Ovary (tissue), 7 donors: ENCODE measurements at regions not wholly inside any gene's neighbourhood (a gene's known extent, or its start where the extent isn't known, plus 50 kb on each side); places are given as distances from the start of the nearest gene placed in this dataset.

Experiments used
- DNase-seq, 5 donors: peaks; one replicate each; pipeline ENCODE4 v3.0.0-alpha.2; 2019 to 2020
- H3K27ac ChIP-seq, 2 donors: fragments of 200-600 bp; one replicate each; pipeline versions ENCODE4 v1.5.1 to v1.8.0; 2019 to 2022
- H3K27me3 ChIP-seq: fragments of 200-600 bp; one replicate; pipeline ENCODE4 v1.8.0; 2022
- H3K36me3 ChIP-seq: fragments of 200-600 bp; sonication (generic); one replicate; pipeline ENCODE4 v1.5.1; 2019
- H3K4me1 ChIP-seq: one replicate; pipeline ENCODE4 v1.8.1; 2013; ENCODE audit warnings: mild to moderate bottlenecking, moderate library complexity; ENCODE audit not compliant: insufficient read depth
- H3K4me3 ChIP-seq: fragments of 200-600 bp; sonication (generic); one replicate; pipeline ENCODE4 v1.5.1; 2017
- H3K9me3 ChIP-seq, 2 donors: fragments of 200-600 bp in 1 of 2; sonication (generic) in 1 of 2; one replicate each; pipeline versions ENCODE4 v1.5.1 to v1.8.1; 2013 to 2019; ENCODE audit warnings: mild to moderate bottlenecking in 1 of 2, moderate library complexity in 1 of 2
- EP300 ChIP-seq: sonication (generic); formaldehyde crosslinking; IDR thresholded peaks from one replicate; pipeline ENCODE4 v1.6.1; 2017; ENCODE audit warnings: antibody characterized with exemption
- POLR2A ChIP-seq: fragments of 450-650 bp; IDR thresholded peaks from one replicate; pipeline ENCODE4 v1.6.1; 2017; ENCODE audit warnings: antibody characterized with exemption, mild to moderate bottlenecking, moderate library complexity
- WGBS, 3 donors: extraction: QIAGEN DNeasy Blood & Tissue Kit in 1 of 3; methylation state at CpG; one replicate each; pipeline versions ENCODE4 v1.1.5 to v1.1.7; 2013 to 2017; 5-methylcytosine and 5-hydroxymethylcytosine counted together
- intact Hi-C, 4 donors: fragments of 100-400 bp; cut with DNase I; formaldehyde crosslinking; loops; one replicate each; pipeline versions ENCODE4 v1.11.0 to v1.15.1; 2022 to 2023
- TF ChIP-seq, protein P1 (sequence below), 3 donors: fragments of 450-650 bp in 2 of 3; fragments of 200-600 bp in 1 of 3; IDR thresholded peaks; one replicate each; pipeline versions ENCODE4 v1.5.1 to v1.8.0; 2016 to 2022; ENCODE audit warnings: antibody characterized with exemption in 3 of 3, mild to moderate bottlenecking in 1 of 3
- donor health status: DM: no; HTN: no; CAD: no; lungs with moderate emphysema.
- donor health status: DM: no; HTN: no; CAD: no.
- donor health status: Bipolar disorder and iron deficiency.
- donor health status: DM: no; HTN: no; CAD: no.
- donor health status: DM: yes; HTN: yes; CAD: no.

DNA sequence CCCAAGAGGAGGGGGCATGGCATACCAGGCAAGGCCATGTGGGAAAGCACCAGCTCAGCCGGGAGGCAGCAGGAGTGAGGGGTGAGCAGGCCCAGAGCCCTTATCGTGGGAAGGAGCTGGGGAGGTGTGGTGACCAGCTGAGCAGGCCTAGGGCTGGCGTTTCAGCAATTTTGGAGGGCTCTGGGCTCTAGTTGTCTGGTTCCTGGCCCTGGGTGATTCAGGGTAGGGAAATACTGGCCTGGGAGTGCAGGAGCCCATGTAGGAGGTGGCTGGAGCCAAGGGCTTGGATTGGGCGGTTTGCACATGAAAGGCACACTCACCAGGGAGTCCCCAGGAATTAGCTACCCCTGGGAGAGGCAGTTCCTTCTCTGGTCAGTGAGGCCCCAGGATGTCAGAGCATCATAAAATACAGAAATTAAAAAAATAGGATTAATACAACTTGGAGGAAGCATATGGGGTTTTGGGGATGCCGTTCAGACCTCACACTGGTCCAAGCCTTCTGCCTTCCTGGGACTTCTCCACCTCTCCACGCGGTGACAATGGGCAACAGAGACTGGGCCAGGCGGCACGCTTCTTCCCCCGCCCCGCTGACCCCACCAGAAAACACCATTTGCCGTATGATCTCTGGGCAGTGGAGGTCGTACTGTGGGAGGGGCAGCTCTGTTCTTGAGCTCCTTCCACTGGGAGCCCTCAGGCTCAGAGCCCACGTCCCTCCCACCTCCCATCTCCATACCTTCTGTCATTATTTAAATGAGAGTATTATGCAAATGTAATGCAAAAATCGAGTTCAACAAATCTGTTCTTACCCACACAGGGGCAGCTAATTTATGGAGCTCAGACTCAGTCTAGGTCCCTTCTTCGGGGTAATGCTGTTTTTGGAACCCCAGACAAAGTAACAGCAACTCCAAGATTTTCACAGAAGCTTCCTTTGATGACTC is 133.0 kb upstream of the FAM20C start:
- Histone ChIP-seq H3K9me3 (no peaks in the 10 kb centered on the region), H3K27me3 (no peaks in the 10 kb centered on the region), H3K27ac (no peak overlapping the region), H3K4me1 (no peaks in the 10 kb centered on the region), H3K36me3 (no peaks in the 10 kb centered on the region), H3K4me3 (no peak overlapping the region)
- intact Hi-C loops: no loop called here
- WGBS, 3 donors: 74 to 76% (median 75%) methylated on average over 16 of the region's 16 CpGs
- TF ChIP-seq POLR2A: no peak
- TF ChIP-seq, protein P1, sequence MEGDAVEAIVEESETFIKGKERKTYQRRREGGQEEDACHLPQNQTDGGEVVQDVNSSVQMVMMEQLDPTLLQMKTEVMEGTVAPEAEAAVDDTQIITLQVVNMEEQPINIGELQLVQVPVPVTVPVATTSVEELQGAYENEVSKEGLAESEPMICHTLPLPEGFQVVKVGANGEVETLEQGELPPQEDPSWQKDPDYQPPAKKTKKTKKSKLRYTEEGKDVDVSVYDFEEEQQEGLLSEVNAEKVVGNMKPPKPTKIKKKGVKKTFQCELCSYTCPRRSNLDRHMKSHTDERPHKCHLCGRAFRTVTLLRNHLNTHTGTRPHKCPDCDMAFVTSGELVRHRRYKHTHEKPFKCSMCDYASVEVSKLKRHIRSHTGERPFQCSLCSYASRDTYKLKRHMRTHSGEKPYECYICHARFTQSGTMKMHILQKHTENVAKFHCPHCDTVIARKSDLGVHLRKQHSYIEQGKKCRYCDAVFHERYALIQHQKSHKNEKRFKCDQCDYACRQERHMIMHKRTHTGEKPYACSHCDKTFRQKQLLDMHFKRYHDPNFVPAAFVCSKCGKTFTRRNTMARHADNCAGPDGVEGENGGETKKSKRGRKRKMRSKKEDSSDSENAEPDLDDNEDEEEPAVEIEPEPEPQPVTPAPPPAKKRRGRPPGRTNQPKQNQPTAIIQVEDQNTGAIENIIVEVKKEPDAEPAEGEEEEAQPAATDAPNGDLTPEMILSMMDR (IDR thresholded peaks at IDR 0.05): no peak
- TF ChIP-seq EP300: no peak
- DNase-seq: peak in 2 of 5 donors; percentile 4 to 14

DNA sequence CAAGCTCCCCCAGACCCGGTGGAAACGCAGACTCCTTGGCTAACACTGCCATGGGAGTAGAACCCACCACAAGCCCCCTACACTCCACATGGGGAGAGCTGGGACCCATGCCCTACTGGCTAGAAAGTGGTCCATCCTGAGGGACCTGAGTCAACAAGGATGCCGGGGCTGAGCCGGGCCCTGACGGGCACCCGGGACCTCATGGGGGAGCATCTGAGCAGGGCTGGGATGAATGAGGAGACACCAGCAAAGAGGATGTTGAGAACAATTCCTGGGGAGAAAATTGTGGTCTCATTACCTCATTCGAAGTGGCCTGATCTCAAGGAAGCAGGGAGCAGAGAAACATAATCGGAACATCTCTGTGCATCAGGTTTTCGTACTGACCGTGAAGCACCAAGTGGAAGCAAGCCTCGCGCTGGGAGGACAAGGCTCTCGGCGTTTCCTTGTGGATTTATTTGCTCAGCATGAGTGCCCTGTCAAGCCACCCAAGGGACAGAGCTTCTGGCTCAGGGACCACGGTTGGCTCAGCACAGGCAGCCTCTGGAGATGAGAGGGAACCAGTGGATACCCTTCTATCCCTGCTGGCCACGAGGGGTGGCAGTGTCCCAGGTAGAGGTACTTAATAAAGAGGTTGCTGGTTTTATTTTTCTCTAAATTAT is 132.2 kb upstream of the FAM20C start:
- Histone ChIP-seq H3K36me3 (no peaks in the 10 kb centered on the region), H3K4me3 (no peak overlapping the region), H3K9me3 (no peaks in the 10 kb centered on the region), H3K27ac (no peak overlapping the region), H3K27me3 (no peaks in the 10 kb centered on the region), H3K4me1 (no peaks in the 10 kb centered on the region)
- intact Hi-C loops: no loop called here
- TF ChIP-seq POLR2A: no peak
- no peak for TF ChIP-seq EP300
- TF ChIP-seq, protein P1 (IDR thresholded peaks at IDR 0.05): no peak
- peak in 3 of 5 donors; percentile 6 to 13 (median 9) for DNase-seq
- WGBS, 3 donors: 85 to 88% (median 87%) methylated on average over 16 of the region's 16 CpGs

DNA sequence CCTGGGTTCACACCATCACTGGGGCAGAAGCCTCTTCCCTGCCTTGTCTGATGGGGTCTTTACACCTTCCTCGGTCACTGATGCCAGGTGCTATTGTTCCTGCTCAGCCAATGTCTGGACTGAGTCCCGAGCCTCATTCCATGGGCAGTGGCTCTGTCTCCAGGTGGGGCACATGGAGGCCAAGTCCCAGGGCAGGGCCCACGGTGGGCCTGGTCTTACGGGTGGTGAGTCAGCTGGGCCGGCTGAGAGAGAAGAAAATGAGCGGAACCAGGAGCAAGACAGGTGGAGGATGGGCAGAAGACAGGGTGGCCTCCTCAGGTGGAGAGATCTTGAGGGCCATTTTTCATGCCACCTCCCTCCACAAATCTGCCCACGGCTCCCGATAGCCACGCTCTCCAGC is 131.7 kb upstream of the FAM20C start:
- no peaks in the 10 kb centered on the region for H3K9me3 ChIP-seq
- H3K27me3 ChIP-seq: no peaks in the 10 kb centered on the region
- H3K27ac ChIP-seq: no peak overlapping the region
- DNase-seq: peak in 3 of 5 donors; percentile 8 to 21 (median 10)
- no peaks in the 10 kb centered on the region for H3K4me1 ChIP-seq
- H3K36me3 ChIP-seq: no peaks in the 10 kb centered on the region
- H3K4me3 ChIP-seq: no peak overlapping the region
- no peak for TF ChIP-seq EP300
- WGBS, 3 donors: 87 to 94% (median 91%) methylated on average over 9 of the region's 9 CpGs
- intact Hi-C loops: no loop called here

DNA sequence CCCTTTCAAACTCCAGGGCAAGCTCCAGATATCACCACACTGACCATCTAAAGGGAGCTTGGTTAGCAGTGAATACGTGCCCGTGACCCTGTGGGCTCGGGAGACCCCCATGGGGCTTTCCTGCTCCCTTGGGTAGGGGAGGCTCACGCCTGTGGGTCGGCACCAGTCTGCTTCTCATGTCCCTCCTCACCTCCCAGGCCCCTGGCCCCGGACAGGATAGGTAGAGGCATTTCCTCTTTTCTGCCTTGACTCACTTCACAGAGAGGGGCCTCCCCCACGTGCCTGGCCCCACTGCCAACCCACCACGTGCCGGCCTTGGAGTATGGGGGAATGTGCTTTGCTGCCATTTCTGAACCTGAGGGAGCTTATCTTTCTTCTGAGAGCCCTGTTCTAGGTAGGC is 131.3 kb upstream of the FAM20C start:
- no peaks in the 10 kb centered on the region for H3K4me1 ChIP-seq
- no peaks in the 10 kb centered on the region for H3K9me3 ChIP-seq
- 65 to 73% (median 72%) methylated on average over 9 of the region's 9 CpGs for WGBS, 3 donors
- intact Hi-C loops: no loop called here
- no peak overlapping the region for H3K4me3 ChIP-seq
- no peak for TF ChIP-seq EP300
- TF ChIP-seq POLR2A: no peak
- TF ChIP-seq, protein P1 (IDR thresholded peaks at IDR 0.05): no peak
- DNase-seq: peak in 1 of 5 donors; percentile 17
- H3K27me3 ChIP-seq: no peaks in the 10 kb centered on the region
- H3K27ac ChIP-seq: no peak overlapping the region
- H3K36me3 ChIP-seq: no peaks in the 10 kb centered on the region
